ENCODE measurements at regions not wholly inside any gene's neighbourhood (a gene's known extent, or its start where the extent isn't known, plus 50 kb on each side); places are given as distances from the start of the nearest gene placed in this dataset.

DNA sequence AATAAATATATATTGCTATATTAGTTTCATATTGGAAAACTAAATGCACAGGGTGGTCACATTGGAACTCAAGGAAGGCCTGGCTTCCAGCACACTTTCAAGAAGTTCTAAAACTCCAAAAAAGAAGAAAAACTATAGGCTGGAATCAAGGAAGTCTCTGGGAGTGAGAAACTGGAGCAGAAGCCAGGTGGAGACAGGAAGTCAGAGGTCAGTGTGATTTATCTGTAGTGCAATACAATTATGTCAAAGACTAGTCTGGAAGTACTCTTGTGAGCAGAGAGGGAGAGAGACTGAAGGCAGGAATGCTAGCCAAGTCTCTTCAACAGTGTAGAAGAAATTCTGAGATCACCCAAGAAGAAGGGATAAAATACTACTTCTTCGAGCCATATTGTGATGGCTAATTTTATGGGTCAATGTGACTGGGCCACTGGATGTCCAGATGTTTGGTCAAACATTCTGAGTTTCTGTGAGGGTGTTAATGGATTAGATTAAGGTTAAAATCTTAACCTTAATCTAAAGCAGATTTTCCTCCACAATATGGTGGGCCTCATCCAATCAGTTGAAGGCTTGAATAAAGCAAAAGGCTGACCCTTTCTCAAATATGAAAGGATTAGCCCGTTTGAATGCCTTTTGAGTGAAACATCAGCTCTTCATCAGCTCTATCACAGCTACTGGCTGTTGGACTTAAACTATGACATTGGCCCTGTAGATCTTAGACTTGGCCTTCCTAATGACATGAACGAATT lies 208.0 kb downstream of the TDRD15 start:
- no peaks in the 10 kb centered on the region for H3K79me2 ChIP-seq
- no peaks in the 10 kb centered on the region for H3K36me3 ChIP-seq (ENCODE audit: control insufficient read depth, insufficient read depth, low read length)
- no peaks in the 10 kb centered on the region for H3K9me3 ChIP-seq (ENCODE audit: control insufficient read depth, low read length)
- H3K4me3 ChIP-seq (ENCODE audit: low read depth, low read length): no peak overlapping the region
- no peak overlapping the region for H2AFZ ChIP-seq
- no peaks in the 10 kb centered on the region for H3K27me3 ChIP-seq (ENCODE audit: control insufficient read depth, insufficient read depth, low read length)
- no peaks in the 10 kb centered on the region for H3K4me1 ChIP-seq
- no peak overlapping the region for H3K9ac ChIP-seq
- no peak overlapping the region for H3K4me2 ChIP-seq (ENCODE audit: low read length)
- TF ChIP-seq, protein P1, sequence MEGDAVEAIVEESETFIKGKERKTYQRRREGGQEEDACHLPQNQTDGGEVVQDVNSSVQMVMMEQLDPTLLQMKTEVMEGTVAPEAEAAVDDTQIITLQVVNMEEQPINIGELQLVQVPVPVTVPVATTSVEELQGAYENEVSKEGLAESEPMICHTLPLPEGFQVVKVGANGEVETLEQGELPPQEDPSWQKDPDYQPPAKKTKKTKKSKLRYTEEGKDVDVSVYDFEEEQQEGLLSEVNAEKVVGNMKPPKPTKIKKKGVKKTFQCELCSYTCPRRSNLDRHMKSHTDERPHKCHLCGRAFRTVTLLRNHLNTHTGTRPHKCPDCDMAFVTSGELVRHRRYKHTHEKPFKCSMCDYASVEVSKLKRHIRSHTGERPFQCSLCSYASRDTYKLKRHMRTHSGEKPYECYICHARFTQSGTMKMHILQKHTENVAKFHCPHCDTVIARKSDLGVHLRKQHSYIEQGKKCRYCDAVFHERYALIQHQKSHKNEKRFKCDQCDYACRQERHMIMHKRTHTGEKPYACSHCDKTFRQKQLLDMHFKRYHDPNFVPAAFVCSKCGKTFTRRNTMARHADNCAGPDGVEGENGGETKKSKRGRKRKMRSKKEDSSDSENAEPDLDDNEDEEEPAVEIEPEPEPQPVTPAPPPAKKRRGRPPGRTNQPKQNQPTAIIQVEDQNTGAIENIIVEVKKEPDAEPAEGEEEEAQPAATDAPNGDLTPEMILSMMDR (IDR thresholded peaks at IDR 0.05): no peak
- H3K27ac ChIP-seq: no peak overlapping the region

DNA sequence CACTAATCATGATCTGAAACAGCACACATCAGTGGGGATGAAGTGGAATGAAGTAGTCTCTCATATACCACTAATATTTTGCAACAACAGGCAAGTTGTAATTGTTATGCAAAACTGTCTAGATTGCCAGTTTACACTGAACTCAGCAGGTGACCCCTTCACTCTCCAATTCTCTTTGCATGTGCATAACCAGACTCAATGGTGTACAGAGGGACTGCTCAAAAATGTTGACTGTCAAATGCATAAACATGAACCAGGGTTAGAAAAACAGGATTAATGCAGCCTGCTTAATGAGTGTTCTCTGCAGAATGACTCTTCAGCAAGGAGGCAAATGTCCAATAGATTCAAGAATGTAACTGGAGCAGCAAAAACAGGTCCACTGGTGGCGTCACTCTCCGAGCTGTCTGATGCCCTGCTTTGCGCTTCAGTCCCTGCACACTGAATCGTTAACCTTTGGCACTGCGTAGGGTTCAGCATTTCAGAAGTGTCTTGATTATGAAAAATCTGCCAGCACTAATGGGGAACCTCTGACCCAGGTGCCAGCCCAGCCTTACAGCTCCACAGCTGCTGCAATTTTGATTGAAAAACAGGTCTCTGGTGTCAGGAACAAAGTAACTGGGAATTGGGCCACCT lies 209.3 kb downstream of the TDRD15 start:
- TF ChIP-seq, protein P1 (IDR thresholded peaks at IDR 0.05): no peak
- Histone ChIP-seq H3K9ac (no peak overlapping the region), H3K9me3 (ENCODE audit: control insufficient read depth, low read length) (no peaks in the 10 kb centered on the region), H3K4me2 (ENCODE audit: low read length) (no peak overlapping the region), H3K27me3 (ENCODE audit: control insufficient read depth, insufficient read depth, low read length) (no peaks in the 10 kb centered on the region), H3K36me3 (ENCODE audit: control insufficient read depth, insufficient read depth, low read length) (no peaks in the 10 kb centered on the region), H2AFZ (no peak overlapping the region), H3K79me2 (no peaks in the 10 kb centered on the region), H3K4me3 (ENCODE audit: low read depth, low read length) (no peak overlapping the region), H3K4me1 (no peaks in the 10 kb centered on the region), H3K27ac (no peak overlapping the region)

DNA sequence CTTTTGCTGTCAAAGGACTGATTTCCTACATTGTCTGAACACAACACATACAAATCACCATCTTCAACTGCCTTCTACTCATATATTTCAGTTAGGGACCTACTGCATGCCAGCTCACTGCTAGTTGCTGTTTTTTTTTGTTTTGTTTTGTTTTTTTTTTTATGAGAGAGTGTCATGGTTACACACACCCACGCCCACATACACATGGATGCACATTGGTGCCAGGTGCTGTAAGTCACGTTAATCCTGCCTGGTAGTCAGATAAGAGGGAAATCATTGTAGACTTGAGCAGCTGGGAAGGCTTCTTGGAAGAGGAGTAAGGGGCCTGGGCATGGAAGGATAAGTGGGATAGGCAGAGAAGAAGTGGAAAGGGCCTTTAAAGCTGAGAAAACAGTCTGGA lies 209.9 kb downstream of the TDRD15 start:
- TF ChIP-seq, protein P1 (IDR thresholded peaks at IDR 0.05): no peak

DNA sequence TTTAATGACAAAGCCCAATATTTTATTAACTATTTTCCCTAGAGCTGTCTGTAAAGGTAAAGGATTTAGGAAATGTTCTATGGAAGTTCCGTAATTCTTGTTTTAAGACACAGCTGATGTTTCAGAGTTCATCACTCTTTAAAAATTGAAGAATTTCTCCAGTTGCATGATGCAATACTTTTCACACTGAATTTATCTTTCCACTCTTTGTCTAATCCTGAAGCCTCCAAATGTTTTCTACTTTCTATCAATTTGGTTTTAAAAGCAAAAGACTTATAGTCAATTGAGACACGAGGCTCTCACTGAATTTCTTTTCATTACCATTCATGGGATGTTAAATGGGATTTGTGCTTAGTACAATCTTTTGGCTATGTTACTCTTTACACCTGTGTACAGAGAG lies 223.2 kb downstream of the TDRD15 start:
- no peak overlapping the region for H2AFZ ChIP-seq
- H3K9ac ChIP-seq: no peak overlapping the region
- H3K4me3 ChIP-seq (ENCODE audit: low read depth, low read length): no peak overlapping the region
- no peaks in the 10 kb centered on the region for H3K4me1 ChIP-seq
- no peaks in the 10 kb centered on the region for H3K36me3 ChIP-seq (ENCODE audit: control insufficient read depth, insufficient read depth, low read length)
- no peaks in the 10 kb centered on the region for H3K27me3 ChIP-seq (ENCODE audit: control insufficient read depth, insufficient read depth, low read length)
- TF ChIP-seq, protein P1 (IDR thresholded peaks at IDR 0.05): no peak
- H3K79me2 ChIP-seq: no peaks in the 10 kb centered on the region
- no peaks in the 10 kb centered on the region for H3K9me3 ChIP-seq (ENCODE audit: control insufficient read depth, low read length)
- H3K4me2 ChIP-seq (ENCODE audit: low read length): no peak overlapping the region
- no peak overlapping the region for H3K27ac ChIP-seq

More for the DNA sequence above, 209.9 kb downstream of the TDRD15 start:
- H3K27ac ChIP-seq: no peak overlapping the region
- no peaks in the 10 kb centered on the region for H3K4me1 ChIP-seq
- H3K9me3 ChIP-seq (ENCODE audit: control insufficient read depth, low read length): no peaks in the 10 kb centered on the region
- H3K27me3 ChIP-seq (ENCODE audit: control insufficient read depth, insufficient read depth, low read length): no peaks in the 10 kb centered on the region
- H3K36me3 ChIP-seq (ENCODE audit: control insufficient read depth, insufficient read depth, low read length): no peaks in the 10 kb centered on the region
- no peaks in the 10 kb centered on the region for H3K79me2 ChIP-seq
- no peak overlapping the region for H3K4me2 ChIP-seq (ENCODE audit: low read length)
- no peak overlapping the region for H3K4me3 ChIP-seq (ENCODE audit: low read depth, low read length)
- no peak overlapping the region for H3K9ac ChIP-seq
- H2AFZ ChIP-seq: no peak overlapping the region

Measured in parathyroid adenoma (tissue), 2 donors.